Effector memory CD8-positive, alpha-beta T cell (primary cell): ENCODE measurements at regions not wholly inside any gene's neighbourhood (a gene's known extent, or its start where the extent isn't known, plus 50 kb on each side); places are given as distances from the start of the nearest gene placed in this dataset.

Experiments
- ATAC-seq: fragments of 150-1000 bp; cut with Tn5 transposase; replicated peaks from 2 replicates; pipeline ENCODE4 v1.10.0; 2021; ENCODE audit warnings: mild to moderate bottlenecking, moderate library complexity
- DNase-seq, 3 experiments: peaks; one replicate each; pipeline ENCODE4 v3.0.0; 2021
- H3K27ac Mint-ChIP-seq, 2 donors: one replicate each; pipeline ENCODE4 v1.8.0; 2022; ENCODE audit warnings: mild to moderate bottlenecking in 2 of 2, mixed read lengths in 2 of 2, moderate library complexity in 2 of 2
- H3K27me3 Mint-ChIP-seq, 2 donors: one replicate each; pipeline ENCODE4 v1.8.0; 2022; ENCODE audit warnings: mixed read lengths in 2 of 2
- H3K36me3 Mint-ChIP-seq: one replicate; pipeline ENCODE4 v1.8.0; 2022; ENCODE audit warnings: mild to moderate bottlenecking, moderate library complexity, mixed read lengths; ENCODE audit not compliant: insufficient read depth
- H3K4me1 Mint-ChIP-seq, 2 donors: one replicate each; pipeline ENCODE4 v1.8.0; 2022; ENCODE audit warnings: low read depth in 2 of 2, mixed read lengths in 2 of 2
- H3K4me3 Mint-ChIP-seq, 2 donors: one replicate each; pipeline ENCODE4 v1.8.0; 2022; ENCODE audit warnings: mild to moderate bottlenecking in 2 of 2, mixed read lengths in 2 of 2, moderate library complexity in 2 of 2
- H3K9me3 Mint-ChIP-seq, 2 donors: one replicate each; pipeline ENCODE4 v1.8.0; 2022; ENCODE audit warnings: mixed read lengths in 2 of 2

GRCh38 chr1:95332754-95333153, 98.7 kb downstream of the RWDD3 start:
- no peak overlapping the region for H3K27ac Mint-ChIP-seq
- no peaks in the 10 kb centered on the region for H3K27me3 Mint-ChIP-seq
- H3K9me3 Mint-ChIP-seq: peaks cover 0 to 1% of the 10 kb centered on the region in 2 donors
- no peak for ATAC-seq
- H3K4me1 Mint-ChIP-seq: no peaks in the 10 kb centered on the region
- H3K4me3 Mint-ChIP-seq: no peak overlapping the region
- no peak for DNase-seq
- no peaks in the 10 kb centered on the region for H3K36me3 Mint-ChIP-seq

- peaks cover 0 to 6% of the 10 kb centered on the region in 2 donors for H3K9me3 Mint-ChIP-seq
- H3K27me3 Mint-ChIP-seq: no peaks in the 10 kb centered on the region
- no peak overlapping the region for H3K4me3 Mint-ChIP-seq
- no peaks in the 10 kb centered on the region for H3K36me3 Mint-ChIP-seq
- no peaks in the 10 kb centered on the region for H3K4me1 Mint-ChIP-seq
- no peak overlapping the region for H3K27ac Mint-ChIP-seq
- DNase-seq (no peak), ATAC-seq (no peak)
Observed at GRCh38 chr1:95339377-95339776, 105.4 kb downstream of the RWDD3 start.

DNA sequence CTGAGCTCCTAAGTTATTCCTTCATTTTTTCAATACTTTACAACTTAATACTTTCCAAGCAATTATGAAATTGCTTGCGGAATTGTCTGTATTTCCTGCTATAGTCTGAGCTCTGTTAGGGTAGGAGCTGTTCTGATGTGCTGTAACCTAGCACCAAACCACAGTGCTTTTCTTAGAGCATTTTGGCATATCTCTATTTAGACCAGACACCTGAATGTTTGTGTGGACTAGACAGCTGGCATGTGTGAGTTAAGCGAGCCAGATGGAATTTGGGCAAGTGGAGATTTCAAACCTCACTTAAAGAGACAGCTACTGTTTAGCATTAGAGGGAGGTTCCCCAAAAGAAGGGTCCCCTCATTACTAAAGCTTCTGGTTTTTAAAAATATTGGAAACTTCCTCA, 106.1 kb downstream of the RWDD3 start:
- no peaks in the 10 kb centered on the region for H3K36me3 Mint-ChIP-seq
- no peak overlapping the region for H3K27ac Mint-ChIP-seq
- peaks cover 0 to 6% of the 10 kb centered on the region in 2 donors for H3K9me3 Mint-ChIP-seq
- no peaks in the 10 kb centered on the region for H3K27me3 Mint-ChIP-seq
- no peaks in the 10 kb centered on the region for H3K4me1 Mint-ChIP-seq
- ATAC-seq (no peak), DNase-seq (no peak)
- no peak overlapping the region for H3K4me3 Mint-ChIP-seq

- ATAC-seq (no peak), DNase-seq (no peak)
- H3K4me3 Mint-ChIP-seq: no peak overlapping the region
- no peak overlapping the region for H3K27ac Mint-ChIP-seq
- H3K4me1 Mint-ChIP-seq: no peaks in the 10 kb centered on the region
- H3K36me3 Mint-ChIP-seq: no peaks in the 10 kb centered on the region
- H3K9me3 Mint-ChIP-seq: no peaks in the 10 kb centered on the region
- H3K27me3 Mint-ChIP-seq: peaks cover 0 to 10% of the 10 kb centered on the region in 2 donors
Observed at GRCh38 chr1:95352767-95353166, 118.8 kb downstream of the RWDD3 start.

GRCh38 chr1:95353194-95353593, 119.2 kb downstream of the RWDD3 start:
- no peak overlapping the region for H3K27ac Mint-ChIP-seq

DNA sequence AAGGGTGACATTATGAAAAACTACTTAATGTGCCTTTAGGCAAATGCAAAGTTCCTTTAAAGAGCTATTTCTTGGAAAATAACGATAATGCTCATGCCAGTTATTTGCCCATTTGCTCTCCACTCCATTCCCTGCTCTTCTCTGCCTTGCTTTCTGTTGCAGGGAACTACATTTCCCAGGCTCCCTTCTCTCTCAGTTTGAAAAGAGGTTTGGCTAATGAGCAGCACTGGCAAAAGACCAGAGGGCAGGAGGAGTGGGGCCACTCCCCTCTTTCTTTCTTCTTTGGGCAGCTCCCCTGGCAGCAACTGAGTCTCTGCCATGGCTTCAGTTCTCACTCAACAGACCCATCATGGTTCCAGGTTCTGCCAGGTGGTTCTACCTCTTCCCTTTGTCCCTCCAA, 130.5 kb downstream of the RWDD3 start:
- peaks cover 0 to 11% of the 10 kb centered on the region in 2 donors for H3K27me3 Mint-ChIP-seq
- no peak overlapping the region for H3K4me3 Mint-ChIP-seq
- peaks cover 2 to 9% of the 10 kb centered on the region in 2 donors for H3K9me3 Mint-ChIP-seq
- ATAC-seq (no peak), DNase-seq (no peak)
- no peaks in the 10 kb centered on the region for H3K4me1 Mint-ChIP-seq
- H3K27ac Mint-ChIP-seq: no peak overlapping the region
- no peaks in the 10 kb centered on the region for H3K36me3 Mint-ChIP-seq

More at GRCh38 chr1:95353194-95353593, 119.2 kb downstream of the RWDD3 start:
- ATAC-seq (no peak), DNase-seq (no peak)
- no peaks in the 10 kb centered on the region for H3K9me3 Mint-ChIP-seq
- H3K36me3 Mint-ChIP-seq: no peaks in the 10 kb centered on the region
- no peaks in the 10 kb centered on the region for H3K4me1 Mint-ChIP-seq
- H3K4me3 Mint-ChIP-seq: no peak overlapping the region
- peaks cover 0 to 10% of the 10 kb centered on the region in 2 donors for H3K27me3 Mint-ChIP-seq

DNA sequence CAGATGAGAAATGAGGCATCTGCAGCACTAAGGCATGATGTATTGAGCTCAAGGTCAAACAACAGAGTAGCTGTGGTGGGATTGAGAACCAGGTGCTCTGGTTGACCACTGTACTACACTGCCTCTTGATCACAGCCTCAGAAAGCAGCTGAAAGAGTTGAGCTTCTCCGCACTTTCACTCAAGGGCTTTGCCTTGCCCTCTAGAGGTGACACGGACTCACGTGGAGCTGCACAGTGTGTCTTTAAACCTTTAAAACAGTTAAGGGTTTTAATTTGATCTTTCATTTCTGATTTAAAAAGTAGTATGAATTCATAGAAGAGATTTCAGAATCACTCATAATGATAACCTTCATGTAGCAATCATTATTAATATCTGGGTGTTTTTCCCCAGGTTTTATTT, 132.5 kb downstream of the RWDD3 start:
- no peak overlapping the region for H3K27ac Mint-ChIP-seq
- H3K27me3 Mint-ChIP-seq: peaks cover 0 to 11% of the 10 kb centered on the region in 2 donors
- no peak for ATAC-seq
- DNase-seq: no peak
- H3K36me3 Mint-ChIP-seq: no peaks in the 10 kb centered on the region
- H3K4me3 Mint-ChIP-seq: no peak overlapping the region
- H3K9me3 Mint-ChIP-seq: peaks cover 2 to 9% of the 10 kb centered on the region in 2 donors
- no peaks in the 10 kb centered on the region for H3K4me1 Mint-ChIP-seq

GRCh38 chr1:95368178-95368577, 134.2 kb downstream of the RWDD3 start:
- H3K9me3 Mint-ChIP-seq: peaks cover 2 to 9% of the 10 kb centered on the region in 2 donors
- H3K4me3 Mint-ChIP-seq: no peak overlapping the region
- no peaks in the 10 kb centered on the region for H3K4me1 Mint-ChIP-seq
- no peak for ATAC-seq
- no peak for DNase-seq
- H3K27ac Mint-ChIP-seq: no peak overlapping the region
- H3K36me3 Mint-ChIP-seq: no peaks in the 10 kb centered on the region
- peaks cover 0 to 2% of the 10 kb centered on the region in 2 donors for H3K27me3 Mint-ChIP-seq

GRCh38 chr1:95369985-95370690, 136.1 kb downstream of the RWDD3 start:
- H3K4me3 Mint-ChIP-seq: no peak overlapping the region
- H3K27ac Mint-ChIP-seq: no peak overlapping the region
- H3K27me3 Mint-ChIP-seq: no peaks in the 10 kb centered on the region
- ATAC-seq (no peak), DNase-seq (no peak)
- H3K9me3 Mint-ChIP-seq: peaks cover 1 to 2% of the 10 kb centered on the region in 2 donors
- no peaks in the 10 kb centered on the region for H3K4me1 Mint-ChIP-seq
- no peaks in the 10 kb centered on the region for H3K36me3 Mint-ChIP-seq

GRCh38 chr1:95370691-95371562, 136.9 kb downstream of the RWDD3 start:
- no peak overlapping the region for H3K27ac Mint-ChIP-seq
- H3K27me3 Mint-ChIP-seq: no peaks in the 10 kb centered on the region
- H3K4me1 Mint-ChIP-seq: no peaks in the 10 kb centered on the region
- H3K9me3 Mint-ChIP-seq: peaks cover 0 to 1% of the 10 kb centered on the region in 2 donors
- no peaks in the 10 kb centered on the region for H3K36me3 Mint-ChIP-seq
- DNase-seq (no peak), ATAC-seq (no peak)
- H3K4me3 Mint-ChIP-seq: no peak overlapping the region

DNA sequence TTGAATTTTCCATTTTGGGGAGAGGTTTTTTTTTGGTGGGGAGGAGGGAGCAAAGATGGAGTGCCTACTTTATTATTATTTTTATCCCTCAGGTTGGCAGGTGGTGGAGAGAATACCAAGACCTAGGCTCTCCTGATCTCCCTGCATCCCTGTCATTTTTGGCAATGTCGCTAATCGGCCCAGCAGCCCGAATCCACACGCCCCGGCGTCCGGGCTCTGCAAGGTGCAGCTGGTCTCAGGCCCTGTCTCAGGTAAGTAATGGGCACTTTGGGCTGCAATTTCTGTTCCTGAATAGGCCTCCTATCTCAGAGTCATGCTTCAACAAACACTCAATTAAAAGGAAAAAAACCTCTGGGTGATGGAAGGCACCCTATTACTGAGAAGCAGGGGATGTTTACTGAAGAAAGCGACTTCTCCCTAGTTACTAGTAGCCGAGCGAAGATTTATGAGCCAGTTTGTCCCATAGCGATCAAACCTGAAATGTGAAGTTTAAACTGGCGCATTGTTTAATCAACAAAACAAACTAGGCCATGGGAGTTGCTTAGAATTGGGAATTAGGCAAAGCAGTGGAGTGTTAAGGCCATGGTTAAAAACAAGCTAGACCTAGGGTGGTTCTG, 137.8 kb downstream of the RWDD3 start:
- Mint-ChIP-seq H3K36me3 (no peaks in the 10 kb centered on the region), H3K9me3 (peaks cover 0 to 1% of the 10 kb centered on the region in 2 donors), H3K4me1 (no peaks in the 10 kb centered on the region), H3K27me3 (no peaks in the 10 kb centered on the region), H3K4me3 (no peak overlapping the region), H3K27ac (no peak overlapping the region)
- no peak for DNase-seq
- no peak for ATAC-seq

- Mint-ChIP-seq H3K9me3 (peaks cover 0 to 5% of the 10 kb centered on the region in 2 donors), H3K4me3 (no peak overlapping the region)
Observed at GRCh38 chr1:95375174-95375573, 141.2 kb downstream of the RWDD3 start.

DNA sequence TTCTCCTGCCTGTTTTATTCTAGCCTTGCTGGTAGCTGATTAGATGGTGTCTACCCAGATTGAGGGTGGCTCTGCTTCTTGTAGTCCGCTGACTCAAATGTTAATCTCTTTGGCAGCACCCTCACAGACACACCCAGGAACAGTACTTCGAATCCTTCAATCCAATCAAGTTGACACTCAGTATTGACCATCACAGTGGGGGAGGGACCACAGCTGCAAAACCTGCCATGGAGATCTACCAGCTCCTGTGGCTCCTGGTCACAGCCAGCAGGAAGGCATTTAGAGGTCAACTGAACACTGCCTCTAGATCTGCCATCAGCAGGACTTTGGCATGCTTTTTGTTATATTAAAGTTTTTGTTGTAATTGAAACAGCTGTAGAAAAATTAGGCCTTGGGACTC, 146.9 kb downstream of the RWDD3 start:
- Mint-ChIP-seq H3K4me1 (no peaks in the 10 kb centered on the region), H3K27ac (no peak overlapping the region)
- ATAC-seq: no peak

More at GRCh38 chr1:95375174-95375573, 141.2 kb downstream of the RWDD3 start:
- no peaks in the 10 kb centered on the region for H3K4me1 Mint-ChIP-seq
- ATAC-seq: no peak
- no peak for DNase-seq
- H3K27me3 Mint-ChIP-seq: no peaks in the 10 kb centered on the region
- H3K27ac Mint-ChIP-seq: no peak overlapping the region
- no peaks in the 10 kb centered on the region for H3K36me3 Mint-ChIP-seq

More for the DNA sequence above, 146.9 kb downstream of the RWDD3 start:
- Mint-ChIP-seq H3K4me3 (no peak overlapping the region), H3K27me3 (no peaks in the 10 kb centered on the region), H3K36me3 (no peaks in the 10 kb centered on the region), H3K9me3 (peaks cover 0 to 3% of the 10 kb centered on the region in 2 donors)
- no peak for DNase-seq
